HUES48 (cell line): ENCODE measurements at regions not wholly inside any gene's neighbourhood (a gene's known extent, or its start where the extent isn't known, plus 50 kb on each side); places are given as distances from the start of the nearest gene placed in this dataset.

ENCODE experiments used
- H3K27ac ChIP-seq: one replicate; pipeline ENCODE4 v1.7.0; 2013; ENCODE audit warnings: low read depth, low read length, inconsistent platforms
- H3K27me3 ChIP-seq: 2 replicates; pipeline ENCODE4 v1.6.1; 2013; ENCODE audit warnings: mild to moderate bottlenecking, low read length; ENCODE audit not compliant: control insufficient read depth, insufficient read depth
- H3K36me3 ChIP-seq: 2 replicates; pipeline ENCODE4 v1.6.1; 2013; ENCODE audit warnings: low read length; ENCODE audit not compliant: control insufficient read depth, insufficient read depth
- H3K4me1 ChIP-seq: 2 replicates; pipeline ENCODE4 v1.6.1; 2013; ENCODE audit warnings: mild to moderate bottlenecking, low read length; ENCODE audit not compliant: control insufficient read depth, insufficient read depth
- H3K4me3 ChIP-seq: 2 replicates; pipeline ENCODE4 v1.5.1; 2013; ENCODE audit warnings: mild to moderate bottlenecking, low read depth, low read length
- H3K9ac ChIP-seq: 2 replicates; pipeline ENCODE4 v1.6.1; 2013; ENCODE audit warnings: mild to moderate bottlenecking, low read depth, low read length, moderate library complexity
- H3K9me3 ChIP-seq: 2 replicates; pipeline ENCODE4 v1.6.1; 2013; ENCODE audit warnings: low read length; ENCODE audit not compliant: control insufficient read depth, insufficient read depth

DNA sequence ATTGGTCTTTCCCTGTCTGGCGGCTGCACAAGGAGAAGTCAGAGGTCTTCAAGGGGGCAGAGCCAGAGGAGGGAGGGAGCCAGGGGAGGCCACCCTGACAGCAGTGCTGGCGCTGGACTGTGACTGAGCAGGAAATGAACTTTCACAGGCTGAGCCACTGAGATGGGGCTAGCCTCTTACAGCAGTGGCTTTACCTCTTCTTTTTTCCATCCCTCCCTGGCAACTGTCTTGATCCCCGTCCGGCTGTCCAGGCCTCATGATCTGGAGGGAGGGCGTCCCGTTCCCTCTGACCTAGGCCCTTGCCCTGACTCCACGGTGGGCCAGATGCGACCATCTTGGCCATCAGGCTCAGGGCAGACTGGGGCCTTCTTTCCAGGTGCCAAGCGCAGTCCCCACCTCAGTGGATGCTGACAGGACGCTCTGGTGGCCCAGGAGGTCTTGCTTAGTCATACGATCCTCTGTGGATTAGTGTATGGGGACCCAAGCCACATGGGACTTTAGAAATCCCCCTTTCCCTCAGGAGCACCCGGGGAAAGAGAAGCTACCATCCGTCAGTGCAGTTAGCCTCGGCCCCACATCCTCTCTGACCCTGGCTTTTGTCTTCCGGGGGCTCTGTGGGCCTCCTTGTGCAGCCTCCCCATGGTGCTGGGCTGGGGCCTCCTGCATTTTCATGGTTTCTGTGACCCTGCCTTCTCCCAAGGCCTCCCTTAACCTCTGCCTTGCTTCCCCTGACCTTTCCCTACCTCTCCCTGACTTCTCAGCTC lies 57.4 kb upstream of the CCDC167 start:
- H3K4me1 ChIP-seq, result no peaks in the 10 kb centered on the region
- 0 out of 2 replicates have a peak, but pooled peaks cover 3% of the 10 kb centered on the region for H3K27me3 ChIP-seq
- H3K36me3 ChIP-seq, result no peaks in the 10 kb centered on the region
- no peak overlapping the region for H3K27ac ChIP-seq
- no peak overlapping the region for H3K9ac ChIP-seq
- no peak overlapping the region for H3K4me3 ChIP-seq
- H3K9me3 ChIP-seq, result no peaks in the 10 kb centered on the region

DNA sequence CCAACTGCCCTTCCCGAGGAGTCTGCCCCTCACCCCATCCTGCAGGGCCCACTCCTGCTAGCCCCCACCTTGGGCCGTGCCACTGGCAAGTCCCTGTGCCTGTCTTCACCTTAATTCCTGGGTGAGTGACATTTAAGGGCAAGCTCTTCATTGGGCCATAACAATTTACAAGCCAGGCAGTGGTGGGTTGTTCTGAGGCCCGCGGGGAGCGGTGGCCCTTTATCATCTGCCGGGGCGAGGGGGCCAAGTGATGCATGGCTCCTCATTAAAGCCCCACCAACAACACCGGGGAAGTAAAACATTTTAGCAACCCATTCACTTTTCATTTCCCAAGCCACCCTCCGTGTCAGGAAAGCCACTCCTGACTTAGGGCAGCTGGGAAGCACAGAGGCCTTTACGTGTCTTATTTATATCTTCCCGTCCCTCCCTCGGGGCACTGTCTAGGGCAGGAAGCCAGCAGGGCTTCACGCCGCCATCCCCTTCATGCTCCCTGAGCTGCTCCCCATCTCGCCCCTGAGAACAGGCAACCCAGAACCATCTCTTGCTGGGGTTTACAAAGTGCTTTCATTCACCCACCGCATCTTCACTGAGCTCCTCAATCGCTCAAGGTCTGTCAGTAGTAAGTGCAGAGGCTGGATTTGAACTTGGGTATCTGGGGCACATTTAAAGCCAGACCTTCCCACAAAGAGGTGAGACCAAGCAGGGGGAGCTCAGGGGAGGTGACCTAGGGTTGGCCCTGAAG lies 55.5 kb upstream of the CCDC167 start:
- Histone ChIP-seq H3K27me3 (0 out of 2 replicates have a peak, but pooled peaks cover 3% of the 10 kb centered on the region), H3K9ac (no peak overlapping the region), H3K36me3 (no peaks in the 10 kb centered on the region), H3K4me3 (no peak overlapping the region), H3K27ac (no peak overlapping the region), H3K9me3 (no peaks in the 10 kb centered on the region), H3K4me1 (no peaks in the 10 kb centered on the region)

DNA sequence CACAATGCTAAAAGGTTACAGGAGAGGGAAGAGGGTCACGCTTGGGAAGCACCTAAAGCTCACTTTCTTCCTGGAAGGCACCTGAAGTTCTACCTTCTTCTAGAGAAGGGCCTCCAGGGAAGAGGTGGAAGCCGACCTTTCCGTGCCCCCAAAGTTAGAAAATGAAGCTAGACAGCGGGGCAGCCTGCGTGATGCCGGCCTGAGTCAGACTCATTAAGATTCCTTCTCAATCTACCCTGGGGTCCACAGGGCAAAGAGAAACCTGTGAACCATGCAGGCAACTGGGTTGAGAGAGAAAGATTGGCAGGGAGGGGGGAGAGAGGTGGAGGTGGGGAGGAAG lies 54.8 kb upstream of the CCDC167 start:
- no peaks in the 10 kb centered on the region for H3K27me3 ChIP-seq
- no peaks in the 10 kb centered on the region for H3K4me1 ChIP-seq
- H3K27ac ChIP-seq, result peak overlapping the region; percentile 23

DNA sequence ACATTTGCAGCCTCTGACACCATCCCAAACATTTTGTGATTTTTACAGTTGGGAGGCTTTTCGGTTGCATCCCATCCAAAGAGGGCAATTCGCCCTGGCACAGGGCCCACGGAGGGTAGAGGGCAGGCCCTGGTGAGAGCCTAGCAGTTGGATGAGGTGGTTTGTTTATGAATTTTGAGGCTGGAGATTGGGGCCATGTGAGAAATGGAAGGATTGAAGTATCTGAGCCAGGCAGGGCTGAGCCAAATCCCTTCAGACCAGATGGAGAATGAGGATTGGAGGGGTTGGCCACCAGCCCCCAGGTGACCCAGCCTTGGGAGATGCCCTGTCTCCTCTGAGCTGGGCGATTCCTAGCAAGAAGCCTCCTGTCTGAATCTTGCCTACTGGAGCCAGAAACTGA lies 52.6 kb upstream of the CCDC167 start:
- Histone ChIP-seq H3K4me3 (no peak overlapping the region), H3K27me3 (no peaks in the 10 kb centered on the region), H3K27ac (no peak overlapping the region), H3K36me3 (no peaks in the 10 kb centered on the region), H3K9me3 (no peaks in the 10 kb centered on the region), H3K9ac (no peak overlapping the region), H3K4me1 (no peaks in the 10 kb centered on the region)

More for the DNA sequence above, 54.8 kb upstream of the CCDC167 start:
- Histone ChIP-seq H3K9me3 (no peaks in the 10 kb centered on the region), H3K36me3 (no peaks in the 10 kb centered on the region), H3K4me3 (no peak overlapping the region), H3K9ac (no peak overlapping the region)

DNA sequence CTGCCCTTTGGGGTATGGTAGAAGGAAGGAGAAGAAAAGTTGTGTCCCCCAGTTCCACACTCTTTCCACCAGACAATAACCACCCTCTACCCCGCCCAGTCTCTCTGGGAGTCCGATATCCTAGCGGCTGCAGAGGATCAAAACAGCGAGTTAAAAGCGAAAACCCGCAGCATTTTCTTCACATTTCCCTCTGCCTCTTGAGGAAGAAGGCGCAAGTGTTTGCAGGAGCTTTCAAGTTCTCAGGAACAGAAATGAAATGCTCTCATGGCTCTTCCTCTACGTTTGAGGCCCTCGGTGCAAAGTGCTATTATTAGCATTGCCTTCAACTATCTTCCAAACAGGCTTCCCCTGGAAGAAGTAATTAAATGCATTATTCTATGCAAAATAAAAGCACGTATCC lies 52.2 kb upstream of the CCDC167 start:
- no peaks in the 10 kb centered on the region for H3K36me3 ChIP-seq
- no peak overlapping the region for H3K9ac ChIP-seq
- no peak overlapping the region for H3K27ac ChIP-seq
- no peaks in the 10 kb centered on the region for H3K4me1 ChIP-seq
- no peak overlapping the region for H3K4me3 ChIP-seq
- no peaks in the 10 kb centered on the region for H3K9me3 ChIP-seq
- H3K27me3 ChIP-seq, result no peaks in the 10 kb centered on the region

DNA sequence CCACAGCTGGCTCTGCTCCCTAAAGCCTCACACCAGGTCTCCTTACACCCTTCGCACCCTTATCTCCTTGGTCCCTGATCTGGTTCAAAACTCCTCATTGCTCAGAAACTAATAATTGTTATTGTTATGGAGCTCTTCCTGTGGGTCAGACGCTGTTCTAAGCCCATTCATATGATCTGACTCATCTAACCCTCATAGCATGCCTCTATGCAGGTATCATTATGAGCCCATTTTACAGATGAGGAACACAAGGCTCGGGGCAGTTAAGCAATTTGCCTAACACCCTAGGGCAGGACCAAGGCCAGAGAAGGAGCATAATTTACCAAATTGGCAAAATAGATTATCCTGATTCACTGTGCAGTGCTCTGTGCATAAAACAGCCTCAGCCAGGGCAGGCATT lies 51.8 kb upstream of the CCDC167 start:
- Histone ChIP-seq H3K27me3 (no peaks in the 10 kb centered on the region), H3K36me3 (no peaks in the 10 kb centered on the region), H3K27ac (no peak overlapping the region), H3K4me1 (no peaks in the 10 kb centered on the region), H3K4me3 (no peak overlapping the region), H3K9me3 (no peaks in the 10 kb centered on the region), H3K9ac (no peak overlapping the region)

DNA sequence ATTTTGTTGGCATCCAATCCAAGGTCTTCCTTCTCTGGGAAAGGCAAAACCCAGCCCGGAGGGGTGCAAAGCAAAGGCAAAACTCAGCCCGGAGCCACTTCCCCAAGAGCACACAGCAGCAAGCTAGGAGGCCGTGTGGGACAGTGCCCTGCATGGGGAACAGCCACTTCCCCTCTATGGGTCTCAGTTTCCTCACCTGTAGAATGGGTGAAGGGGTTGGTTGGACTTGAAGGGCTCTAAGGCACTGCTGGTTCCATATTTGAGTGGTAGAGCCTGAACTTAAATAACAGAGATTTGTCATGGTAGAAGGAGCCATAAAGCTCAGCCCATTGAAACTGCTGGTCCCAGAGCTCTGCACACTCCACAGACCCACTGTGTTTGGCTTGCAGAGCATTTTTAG lies 51.3 kb upstream of the CCDC167 start:
- no peaks in the 10 kb centered on the region for H3K36me3 ChIP-seq
- H3K27ac ChIP-seq, result no peak overlapping the region
- H3K4me3 ChIP-seq, result no peak overlapping the region
- H3K9ac ChIP-seq, result no peak overlapping the region
- no peaks in the 10 kb centered on the region for H3K9me3 ChIP-seq
- H3K4me1 ChIP-seq, result no peaks in the 10 kb centered on the region
- H3K27me3 ChIP-seq, result no peaks in the 10 kb centered on the region

DNA sequence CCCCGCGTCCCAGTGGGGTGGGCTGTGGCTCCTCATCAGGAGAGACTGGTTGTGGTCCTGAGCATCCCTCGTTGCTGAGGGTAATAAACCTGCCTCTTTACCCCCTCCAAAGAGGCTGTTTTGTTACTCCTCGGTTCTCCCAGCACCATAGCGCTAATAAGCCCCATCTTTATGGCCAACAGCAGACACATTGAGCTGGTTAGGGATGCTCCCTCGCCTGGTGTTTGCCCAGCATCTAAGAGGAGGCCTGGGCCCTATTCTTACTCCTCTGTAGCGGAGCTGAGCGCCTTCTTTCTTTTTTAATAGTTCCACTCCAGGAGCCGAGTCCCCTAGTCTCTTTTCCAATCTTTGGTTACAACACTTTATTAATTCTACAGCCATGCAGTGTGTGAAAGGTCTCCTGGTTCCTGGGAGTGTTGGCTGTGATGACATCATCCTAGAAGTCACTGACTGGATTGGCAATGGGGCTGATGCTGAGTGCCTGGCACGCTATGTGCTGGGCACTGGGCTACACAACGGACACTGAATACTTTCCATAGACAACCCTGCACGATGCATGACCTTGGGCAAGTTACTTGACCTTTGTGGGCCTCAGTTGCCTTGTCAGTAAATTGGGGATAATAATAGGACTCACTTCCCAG lies 50.6 kb upstream of the CCDC167 start:
- Histone ChIP-seq H3K4me1 (no peaks in the 10 kb centered on the region), H3K27me3 (no peaks in the 10 kb centered on the region), H3K9ac (no peak overlapping the region), H3K4me3 (no peak overlapping the region), H3K36me3 (no peaks in the 10 kb centered on the region), H3K9me3 (no peaks in the 10 kb centered on the region), H3K27ac (no peak overlapping the region)

DNA sequence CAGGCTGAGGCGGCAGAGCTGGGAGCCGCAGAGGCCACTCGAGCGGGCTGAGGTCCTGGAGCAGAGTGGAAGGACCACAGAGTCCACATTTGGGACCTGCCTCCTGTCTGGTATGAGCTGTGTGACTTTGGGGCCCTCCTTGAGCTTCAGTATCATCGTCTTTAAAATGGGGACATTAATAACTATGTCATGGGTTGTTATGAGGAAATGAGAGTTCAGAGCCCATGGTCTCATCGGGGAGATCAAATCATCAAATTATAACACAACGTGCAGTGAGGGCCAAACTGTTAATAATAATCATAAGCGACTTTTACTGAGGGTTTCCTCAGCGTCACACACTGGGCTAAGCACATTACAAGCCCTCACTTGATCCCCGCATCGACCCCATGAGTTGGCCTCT lies 49.9 kb upstream of the CCDC167 start:
- Histone ChIP-seq H3K9me3 (no peaks in the 10 kb centered on the region), H3K27me3 (no peaks in the 10 kb centered on the region), H3K4me3 (no peak overlapping the region), H3K4me1 (no peaks in the 10 kb centered on the region), H3K9ac (no peak overlapping the region), H3K27ac (no peak overlapping the region), H3K36me3 (no peaks in the 10 kb centered on the region)
